HG03457 (cell line): ENCODE measurements at regions not wholly inside any gene's neighbourhood (a gene's known extent, or its start where the extent isn't known, plus 50 kb on each side); places are given as distances from the start of the nearest gene placed in this dataset.
"Not testable (repeated sequence)": the region's sequence is repeated elsewhere in the genome, so short reads cannot be mapped to it uniquely, and the experiment has no call there.

Experiments
- ATAC-seq: cut with Tn5 transposase; IDR thresholded peaks from one replicate; pipeline ENCODE4 v1.9.1; 2021; ENCODE audit warnings: moderate number of reproducible peaks; ENCODE audit not compliant: unreplicated experiment

DNA sequence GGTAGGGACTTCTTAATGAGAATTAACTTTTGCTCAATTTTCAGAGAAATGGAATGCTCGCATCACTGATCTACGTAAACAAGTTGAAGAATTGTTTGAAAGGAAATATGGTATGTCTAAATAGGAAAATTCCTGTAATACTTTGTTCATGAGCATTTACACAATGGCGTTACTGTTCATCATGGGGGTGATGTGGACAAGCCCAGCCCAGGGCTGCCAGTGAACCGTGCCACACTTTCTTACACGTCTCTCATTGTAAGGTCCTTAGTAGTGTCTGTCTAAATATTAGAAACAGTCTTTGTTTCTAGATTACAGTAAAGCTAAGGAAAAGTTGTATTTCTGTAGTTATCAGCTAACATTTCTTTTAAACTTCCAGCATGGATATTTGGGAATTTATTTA lies 91.0 kb upstream of the SPDYE9 start:
- not testable (repeated sequence) for ATAC-seq

DNA sequence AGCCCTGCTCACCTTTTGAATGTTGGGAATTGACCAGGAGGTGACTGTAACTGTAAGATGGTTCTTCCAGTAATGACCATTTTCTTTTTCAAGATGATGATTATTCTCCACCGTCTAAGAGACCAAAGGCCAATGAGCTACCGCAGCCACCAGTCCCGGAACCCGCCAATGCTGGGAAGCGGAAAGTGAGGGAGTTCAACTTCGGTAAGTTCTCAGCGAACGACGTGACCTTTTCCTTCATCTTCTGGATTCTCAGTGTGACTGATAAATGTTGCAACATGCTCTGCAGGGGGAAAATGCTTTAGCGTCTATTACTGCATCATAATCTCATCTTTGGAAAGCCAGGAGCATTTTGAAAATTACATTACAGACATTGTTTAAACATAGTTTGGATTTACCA lies 89.5 kb upstream of the SPDYE9 start:
- ATAC-seq: not testable (repeated sequence)

- ATAC-seq: not testable (repeated sequence)
These were observed 85.1 kb upstream of the SPDYE9 start for GRCh38 chr7:73170902-73171301.

GRCh38 chr7:73170415-73170814 lies 84.6 kb upstream of the SPDYE9 start:
- not testable (repeated sequence) for ATAC-seq

DNA sequence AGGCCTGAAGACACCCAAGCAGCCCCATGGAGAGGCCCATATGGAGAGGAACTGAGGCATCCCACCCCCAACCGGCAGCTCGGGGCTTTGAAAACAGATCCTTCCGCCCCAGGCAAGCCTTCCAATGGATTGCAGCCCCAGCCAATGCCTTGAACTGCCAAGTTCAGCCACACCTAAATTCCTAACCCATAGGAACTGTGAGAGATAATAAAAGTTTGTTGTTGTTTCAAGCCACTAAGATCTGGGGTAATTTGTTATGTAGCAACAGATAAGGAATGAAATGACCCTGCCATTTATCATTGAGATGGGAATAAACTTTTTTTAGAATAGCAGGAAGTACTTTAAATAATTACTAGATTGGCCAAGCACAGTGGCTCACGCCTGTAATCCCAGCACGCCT lies 80.3 kb upstream of the SPDYE9 start:
- not testable (repeated sequence) for ATAC-seq

DNA sequence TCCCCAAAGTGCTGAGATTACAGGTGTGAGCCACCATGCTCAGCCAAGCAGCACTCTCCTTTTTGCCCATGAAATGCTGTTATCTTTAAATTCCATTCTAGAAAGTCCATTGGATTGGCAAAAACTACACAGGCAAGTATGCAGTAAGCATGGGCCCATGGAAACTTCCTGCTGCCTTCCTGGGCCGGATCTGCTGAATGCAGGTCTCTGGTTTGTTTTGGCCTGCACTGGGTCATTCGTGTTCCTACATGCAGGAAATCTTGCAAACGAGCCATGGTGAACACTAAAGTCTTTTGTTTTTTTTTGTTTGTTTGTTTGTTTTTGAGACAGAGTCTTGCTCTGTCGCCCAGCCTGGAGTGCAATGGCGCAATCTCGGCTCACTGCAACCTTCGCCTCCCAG lies 76.8 kb upstream of the SPDYE9 start:
- ATAC-seq: not testable (repeated sequence)

GRCh38 chr7:73161727-73162126 lies 75.9 kb upstream of the SPDYE9 start:
- not testable (repeated sequence) for ATAC-seq

- ATAC-seq: not testable (repeated sequence)
These were observed 71.4 kb upstream of the SPDYE9 start for GRCh38 chr7:73157169-73157661.

- not testable (repeated sequence) for ATAC-seq
These were observed 70.8 kb upstream of the SPDYE9 start for GRCh38 chr7:73156510-73157168.

GRCh38 chr7:73154586-73155038 lies 68.8 kb upstream of the SPDYE9 start:
- peak; percentile 81 for ATAC-seq

DNA sequence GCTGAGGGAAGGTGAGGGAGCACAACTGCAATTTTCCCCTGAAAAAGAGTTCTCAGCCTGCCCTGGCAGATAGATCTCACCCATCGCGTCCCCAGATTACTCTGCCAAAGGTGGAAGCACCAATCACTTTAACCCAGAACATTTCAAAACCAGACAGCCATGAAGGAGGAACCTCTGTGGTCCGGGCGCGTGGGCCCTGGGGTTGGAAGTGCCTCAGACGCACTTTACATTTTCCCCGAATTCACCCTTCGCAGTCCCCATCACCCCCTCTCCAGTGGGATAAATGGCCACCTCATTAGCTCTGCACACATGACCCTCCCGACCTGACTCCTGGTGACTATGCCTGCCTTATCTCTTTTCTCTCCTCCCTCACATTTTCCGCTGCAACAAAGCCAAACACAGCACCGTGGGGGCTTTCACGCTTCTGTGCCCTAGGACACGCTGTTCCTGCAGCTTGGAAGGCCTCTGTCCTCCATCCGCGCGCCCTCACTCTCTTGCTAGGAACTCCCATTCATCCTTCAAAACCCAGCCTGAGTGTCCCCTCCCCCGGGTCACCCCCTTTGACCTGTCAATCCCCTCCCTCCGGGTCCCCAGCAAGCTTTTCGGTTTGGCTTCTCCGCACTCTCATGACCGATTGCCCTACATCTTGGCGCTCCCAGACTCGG lies 68.2 kb upstream of the SPDYE9 start:
- not testable (repeated sequence) for ATAC-seq

DNA sequence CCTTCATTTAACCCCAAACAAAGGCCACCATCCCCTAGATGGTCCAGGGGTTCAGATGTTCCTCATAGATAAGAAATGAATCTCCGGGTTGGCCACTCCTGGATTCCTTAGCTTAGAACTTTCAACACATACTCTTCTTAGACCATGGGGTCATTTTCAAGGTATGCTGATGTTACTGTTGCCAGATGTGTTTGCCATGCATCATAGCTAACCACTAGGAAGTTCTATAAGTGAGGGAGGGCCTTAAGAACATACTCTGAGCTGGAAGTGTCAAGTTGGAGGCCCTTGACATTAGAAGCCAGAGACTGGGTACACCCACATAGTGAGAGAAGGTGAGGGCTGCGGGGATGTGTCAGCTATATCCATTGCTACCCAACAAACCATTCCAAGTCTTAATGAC lies 62.7 kb upstream of the SPDYE9 start:
- not testable (repeated sequence) for ATAC-seq

DNA sequence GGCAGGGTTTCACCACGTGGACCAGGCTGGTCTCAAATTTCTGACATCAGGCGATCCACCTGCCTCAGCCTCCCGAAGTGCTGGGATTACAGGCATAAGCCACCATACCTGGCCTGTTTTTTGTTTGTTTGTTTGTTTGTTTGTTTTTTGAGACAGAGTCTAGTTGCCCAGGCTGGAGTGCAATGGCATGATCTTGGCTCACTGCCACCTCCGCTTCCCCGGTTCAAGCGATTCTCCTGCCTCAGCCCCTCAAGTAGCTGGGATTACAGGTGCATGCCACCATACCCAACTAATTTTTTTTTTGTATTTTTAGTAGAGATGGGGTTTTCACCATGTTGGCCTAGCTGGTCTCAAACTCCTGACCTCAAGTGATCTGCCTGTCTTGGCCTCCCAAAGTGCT lies 61.8 kb upstream of the SPDYE9 start:
- ATAC-seq: not testable (repeated sequence)

GRCh38 chr7:73143993-73144392 lies 58.2 kb upstream of the SPDYE9 start:
- ATAC-seq: not testable (repeated sequence)

DNA sequence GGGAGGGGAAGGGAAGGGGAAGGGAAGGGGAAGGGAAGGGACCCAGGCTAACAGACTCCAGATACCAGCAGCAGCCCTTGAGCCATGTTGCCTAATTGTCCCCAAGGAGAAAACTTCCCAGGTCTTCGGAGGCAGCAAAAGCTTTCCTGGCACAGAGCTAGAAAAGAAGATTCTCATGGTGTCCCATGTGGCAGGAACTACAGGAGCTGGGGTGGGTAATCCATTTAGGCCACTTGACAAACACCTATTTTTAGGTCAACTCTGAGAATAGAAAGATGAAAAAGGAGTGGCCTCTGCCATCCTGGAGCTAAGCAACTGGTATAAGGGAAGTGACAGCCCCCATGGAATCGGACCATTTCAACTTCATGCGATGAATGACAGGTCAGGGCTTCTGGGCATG lies 52.1 kb upstream of the SPDYE9 start:
- ATAC-seq: not testable (repeated sequence)
